SH-SY5Y (cell line): ENCODE measurements at regions not wholly inside any gene's neighbourhood (a gene's known extent, or its start where the extent isn't known, plus 50 kb on each side); places are given as distances from the start of the nearest gene placed in this dataset.

Experiments
- GATA2 ChIP-seq: IDR thresholded peaks from 2 replicates; pipeline ENCODE4 v1.6.1; 2011; ENCODE audit warnings: mild to moderate bottlenecking, low read depth, low read length
- GATA3 ChIP-seq: IDR thresholded peaks from 2 replicates; pipeline ENCODE4 v1.6.1; 2011; ENCODE audit warnings: low read depth, mild to moderate bottlenecking, low read length, moderate library complexity

GRCh38 chr6:165861226-165861625 is 198.2 kb upstream of the PDE10A start:
- TF ChIP-seq GATA3 (no peak), GATA2 (no peak)
